ENCODE measurements at regions not wholly inside any gene's neighbourhood (a gene's known extent, or its start where the extent isn't known, plus 50 kb on each side); places are given as distances from the start of the nearest gene placed in this dataset.

DNA sequence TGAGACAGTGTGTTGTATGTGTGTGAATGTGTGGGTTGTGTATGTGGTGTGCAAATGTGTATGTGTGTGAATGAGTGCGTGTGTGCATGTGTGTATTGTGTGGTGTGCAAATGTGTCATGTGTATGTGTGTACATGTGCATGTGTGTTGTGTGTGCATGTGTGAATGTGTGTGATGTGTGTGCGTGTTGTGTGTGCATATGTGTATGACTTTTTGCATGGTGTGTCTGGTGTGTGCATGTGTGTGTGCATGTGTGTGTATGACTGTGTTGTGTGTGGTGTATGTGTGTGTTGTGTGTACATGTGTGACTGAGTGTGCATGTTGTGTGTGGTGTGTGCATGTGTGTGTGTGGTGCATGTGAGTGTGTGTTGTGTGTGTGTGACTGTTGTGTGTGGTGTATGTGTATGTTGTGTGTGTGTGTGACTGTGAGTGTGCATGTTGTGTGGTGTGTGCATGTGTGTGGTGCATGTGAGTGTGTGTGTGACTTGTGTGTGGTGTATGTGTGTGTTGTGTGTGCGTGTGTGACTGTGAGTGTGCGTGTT lies 268.3 kb downstream of the DCDC2C start:
- TF ChIP-seq, protein P1, sequence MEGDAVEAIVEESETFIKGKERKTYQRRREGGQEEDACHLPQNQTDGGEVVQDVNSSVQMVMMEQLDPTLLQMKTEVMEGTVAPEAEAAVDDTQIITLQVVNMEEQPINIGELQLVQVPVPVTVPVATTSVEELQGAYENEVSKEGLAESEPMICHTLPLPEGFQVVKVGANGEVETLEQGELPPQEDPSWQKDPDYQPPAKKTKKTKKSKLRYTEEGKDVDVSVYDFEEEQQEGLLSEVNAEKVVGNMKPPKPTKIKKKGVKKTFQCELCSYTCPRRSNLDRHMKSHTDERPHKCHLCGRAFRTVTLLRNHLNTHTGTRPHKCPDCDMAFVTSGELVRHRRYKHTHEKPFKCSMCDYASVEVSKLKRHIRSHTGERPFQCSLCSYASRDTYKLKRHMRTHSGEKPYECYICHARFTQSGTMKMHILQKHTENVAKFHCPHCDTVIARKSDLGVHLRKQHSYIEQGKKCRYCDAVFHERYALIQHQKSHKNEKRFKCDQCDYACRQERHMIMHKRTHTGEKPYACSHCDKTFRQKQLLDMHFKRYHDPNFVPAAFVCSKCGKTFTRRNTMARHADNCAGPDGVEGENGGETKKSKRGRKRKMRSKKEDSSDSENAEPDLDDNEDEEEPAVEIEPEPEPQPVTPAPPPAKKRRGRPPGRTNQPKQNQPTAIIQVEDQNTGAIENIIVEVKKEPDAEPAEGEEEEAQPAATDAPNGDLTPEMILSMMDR (IDR thresholded peaks at IDR 0.05) = no peak
- no peak for TF ChIP-seq POLR2A (IDR thresholded peaks at IDR 0.05)
